HG03025 (cell line): ENCODE measurements at regions not wholly inside any gene's neighbourhood (a gene's known extent, or its start where the extent isn't known, plus 50 kb on each side); places are given as distances from the start of the nearest gene placed in this dataset.

ENCODE experiments used
- ATAC-seq: cut with Tn5 transposase; IDR thresholded peaks from one replicate; pipeline ENCODE4 v1.9.1; 2021; ENCODE audit warnings: mild to moderate bottlenecking, moderate library complexity; ENCODE audit not compliant: unreplicated experiment, low FRiP score

GRCh38 chr12:25745281-25745680 is 192.2 kb upstream of the LMNTD1 start:
- ATAC-seq, result no peak

- no peak for ATAC-seq
These were observed 193.0 kb upstream of the LMNTD1 start for GRCh38 chr12:25746131-25746530.

- no peak for ATAC-seq
These were observed 199.7 kb upstream of the LMNTD1 start for GRCh38 chr12:25752710-25753309.

GRCh38 chr12:25755136-25755970 is 202.3 kb upstream of the LMNTD1 start:
- ATAC-seq, result no peak

- ATAC-seq, result no peak
These were observed 202.6 kb upstream of the RASSF8 start for GRCh38 chr12:25755971-25756260.

GRCh38 chr12:25757037-25757665 is 201.3 kb upstream of the RASSF8 start:
- ATAC-seq, result no peak

GRCh38 chr12:25759752-25760151 is 198.7 kb upstream of the RASSF8 start:
- no peak for ATAC-seq

- no peak for ATAC-seq
These were observed 197.1 kb upstream of the RASSF8 start for GRCh38 chr12:25761356-25761755.

- ATAC-seq, result no peak
These were observed 194.1 kb upstream of the RASSF8 start for GRCh38 chr12:25764409-25764808.

- no peak for ATAC-seq
These were observed 193.6 kb upstream of the RASSF8 start for GRCh38 chr12:25764892-25765291.

GRCh38 chr12:25767606-25768005 is 190.9 kb upstream of the RASSF8 start:
- ATAC-seq, result no peak

GRCh38 chr12:25768151-25768550 is 190.3 kb upstream of the RASSF8 start:
- no peak for ATAC-seq

- ATAC-seq, result no peak
These were observed 189.2 kb upstream of the RASSF8 start for GRCh38 chr12:25769082-25769945.

- no peak for ATAC-seq
These were observed 187.4 kb upstream of the RASSF8 start for GRCh38 chr12:25771041-25771440.

- no peak for ATAC-seq
These were observed 187.0 kb upstream of the RASSF8 start for GRCh38 chr12:25771476-25771875.

GRCh38 chr12:25775968-25776367 is 182.5 kb upstream of the RASSF8 start:
- ATAC-seq, result no peak

GRCh38 chr12:25780771-25781170 is 177.7 kb upstream of the RASSF8 start:
- no peak for ATAC-seq

- no peak for ATAC-seq
These were observed 177.2 kb upstream of the RASSF8 start for GRCh38 chr12:25781232-25781631.

- no peak for ATAC-seq
These were observed 174.9 kb upstream of the RASSF8 start for GRCh38 chr12:25783566-25783965.

GRCh38 chr12:25784669-25785068 is 173.8 kb upstream of the RASSF8 start:
- ATAC-seq, result no peak

- ATAC-seq, result no peak
These were observed 173.3 kb upstream of the RASSF8 start for GRCh38 chr12:25785134-25785533.
